HepG2 (cell line): ENCODE measurements at regions not wholly inside any gene's neighbourhood (a gene's known extent, or its start where the extent isn't known, plus 50 kb on each side); places are given as distances from the start of the nearest gene placed in this dataset.

Experiments
- ATAC-seq: fragments of 200-7000 bp; cut with Tn5 transposase; 3 replicates; pipeline ENCODE4 v1.9.1; 2020; ENCODE audit warnings: mild to moderate bottlenecking, moderate library complexity
- BruUV-seq: library from RNA; stranded (reverse); fragments of 400-500 nt; replicated peaks from 2 replicates; lab custom pipeline; 2021; lab: Mats Ljungman, UMichigan
- CTCF ChIA-PET: fragments of 300-600 bp; formaldehyde crosslinking; extraction: SDS; loops from one replicate; lab custom pipeline; 2021; ENCODE audit warnings: low total read pairs, inconsistent platforms, low intra/inter-chr PET ratio; lab: Yijun Ruan, JAX
- POLR2A ChIA-PET: fragments of 350-600 bp; sonication (Branson Sonifier 250); formaldehyde crosslinking; loops from one replicate; lab custom pipeline; 2020; ENCODE audit warnings: antibody characterized with exemption, inconsistent platforms; lab: Yijun Ruan, JAX
- DNase-seq: peaks from one replicate; pipeline ENCODE4 v3.0.0-alpha.2; 2015; ENCODE audit warnings: low spot score
- FAIRE-seq: peaks from 3 replicates; lab custom pipeline; 2011; peaks lifted over from hg19 to GRCh38; lab: Jason Lieb, UNC
- H2AFZ ChIP-seq: one replicate; pipeline ENCODE4 v1.6.1; 2011; ENCODE audit warnings: low read length, inconsistent platforms
- H3K27ac ChIP-seq: fragments of 300-600 bp; 3 replicates; pipeline ENCODE4 v1.8.0; 2011; ENCODE audit warnings: mixed run types, mild to moderate bottlenecking, mixed read lengths, low read length, inconsistent platforms; ENCODE audit not compliant: insufficient read depth; ENCODE audit errors: extremely low read length
- H3K27me3 ChIP-seq, 2 experiments: fragments of 200-600 bp in 1 of 2; 2 replicates in 1 of 2; 3 replicates in 1 of 2; pipeline versions ENCODE4 v1.6.0 to v1.8.0; 2011; ENCODE audit warnings: low read length in 2 of 2, mild to moderate bottlenecking in 2 of 2, moderate library complexity in 2 of 2, inconsistent platforms in 1 of 2; ENCODE audit not compliant: insufficient read depth in 2 of 2, control insufficient read depth in 1 of 2
- H3K36me3 ChIP-seq, 2 experiments: fragments of 200-600 bp in 1 of 2; replicated peaks in 1 of 2; 2 replicates in 1 of 2; 3 replicates in 1 of 2; pipeline versions ENCODE4 v1.5.1 to v1.8.0; 2011; ENCODE audit warnings: low read length in 2 of 2, inconsistent platforms in 1 of 2; ENCODE audit not compliant: insufficient read depth in 2 of 2, control insufficient read depth in 1 of 2
- H3K4me1 ChIP-seq: 2 replicates; pipeline ENCODE4 v1.5.1; 2012; ENCODE audit warnings: low read length, inconsistent platforms; ENCODE audit not compliant: insufficient read depth
- H3K4me2 ChIP-seq: 2 replicates; pipeline ENCODE4 v1.6.0; 2011; ENCODE audit warnings: low read depth, low read length, inconsistent platforms
- H3K4me3 ChIP-seq, 3 experiments: fragments of 200-600 bp in 1 of 3; sonication (generic), shearing (Covaris generic) in 1 of 3; replicated peaks in 1 of 3; 2 replicates each; pipeline ENCODE4 v1.5.1; 2011 to 2016; ENCODE audit warnings: low read length in 3 of 3, inconsistent platforms in 2 of 3, low read depth in 2 of 3, mild to moderate bottlenecking in 2 of 3, control low read depth in 1 of 3, mixed read lengths in 1 of 3; ENCODE audit not compliant: insufficient read depth in 1 of 3
- H3K79me2 ChIP-seq: one replicate; pipeline ENCODE4 v1.6.1; 2011; ENCODE audit warnings: low read length, inconsistent platforms; ENCODE audit not compliant: insufficient read depth
- H3K9ac ChIP-seq: 2 replicates; pipeline ENCODE4 v1.6.0; 2011; ENCODE audit warnings: mild to moderate bottlenecking, low read depth, low read length, inconsistent platforms; ENCODE audit not compliant: insufficient read depth
- H3K9me3 ChIP-seq: 2 replicates; pipeline ENCODE4 v1.5.1; 2012; ENCODE audit warnings: mild to moderate bottlenecking, low read length
- H4K20me1 ChIP-seq: 2 replicates; pipeline ENCODE4 v1.6.0; 2011; ENCODE audit warnings: inconsistent platforms, mild to moderate bottlenecking, low read length, moderate library complexity; ENCODE audit not compliant: insufficient read depth
- KDM6A ChIP-seq: IDR thresholded peaks from 2 replicates; pipeline ENCODE4 v1.6.1; 2016; ENCODE audit warnings: low read depth
- POLR2AphosphoS5 ChIP-seq: IDR thresholded peaks from 2 replicates; pipeline ENCODE4 v1.6.1; 2012; ENCODE audit warnings: low read depth, low read length
- SALL2 ChIP-seq: sonication (generic); formaldehyde crosslinking; IDR thresholded peaks from 2 replicates; pipeline ENCODE4 v1.8.1; 2023; ENCODE audit warnings: mild to moderate bottlenecking, missing genetic modification reagents, inconsistent platforms
- SP140L ChIP-seq: sonication (generic); formaldehyde crosslinking; IDR thresholded peaks from 2 replicates; pipeline ENCODE4 v1.4.0; 2020; ENCODE audit warnings: missing genetic modification reagents, borderline replicate concordance
- ZFP82 ChIP-seq: sonication (generic); formaldehyde crosslinking; IDR thresholded peaks from 2 replicates; pipeline ENCODE4 v1.5.1; 2020; ENCODE audit warnings: mild to moderate bottlenecking, missing genetic modification reagents, borderline replicate concordance
- ZZZ3 ChIP-seq: sonication (generic); formaldehyde crosslinking; IDR thresholded peaks from 2 replicates; pipeline ENCODE4 v1.4.0; 2020; ENCODE audit warnings: missing genetic modification reagents, mild to moderate bottlenecking, borderline replicate concordance
- WGBS: methylation state at CpG from one replicate; pipeline ENCODE4 v1.1.6; 2017; ENCODE audit warnings: low lambda C conversion rate; 5-methylcytosine and 5-hydroxymethylcytosine counted together
- in situ Hi-C: cut with HindIII; loops from 2 replicates; pipeline ENCODE4 v1.10.0; 2017; ENCODE audit warnings: low pct_unique_long_range_greater_than_20kb; ENCODE audit not compliant: extremely low pct_ligation_motif_present
- intact Hi-C: fragments of 100-400 bp; cut with micrococcal nuclease; formaldehyde crosslinking; loops from one replicate; pipeline ENCODE4 v1.10.0; 2022; ENCODE audit not compliant: unreplicated experiment
- TF ChIP-seq, protein P1 (sequence below): sonication (generic); formaldehyde crosslinking; IDR thresholded peaks from 2 replicates; pipeline ENCODE4 v1.4.0; 2020; ENCODE audit warnings: mild to moderate bottlenecking, low read depth, missing genetic modification reagents
- TF ChIP-seq, protein P2 (sequence below): sonication (generic); formaldehyde crosslinking; conservative IDR thresholded peaks from 2 replicates; pipeline ENCODE4 v1.8.0; 2022; ENCODE audit warnings: mild to moderate bottlenecking, moderate library complexity, missing genetic modification reagents

DNA sequence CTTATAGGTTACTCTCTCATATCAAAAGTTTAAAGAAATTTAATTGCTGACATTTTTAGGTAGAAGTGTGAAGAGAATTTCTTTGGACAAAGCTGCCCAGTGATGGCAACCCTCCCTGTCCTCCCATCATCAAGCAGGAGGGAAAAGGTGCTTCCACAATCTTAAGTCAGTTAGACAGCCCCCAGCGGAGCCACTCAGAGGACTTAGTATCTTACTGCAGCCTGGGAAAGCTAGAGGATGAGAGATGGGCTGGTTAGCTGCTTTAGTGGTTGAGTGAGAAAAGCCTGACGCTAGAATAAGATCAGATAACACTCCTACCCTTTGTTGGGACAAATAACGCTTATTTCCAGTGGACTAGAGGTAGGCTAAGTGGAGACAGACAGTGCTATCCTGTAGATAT lies 227.1 kb downstream of the RFPL4B start:
- Histone ChIP-seq H3K27me3 (no peaks in the 10 kb centered on the region), H2AFZ (no peak overlapping the region), H3K27ac (no peak overlapping the region), H3K79me2 (no peaks in the 10 kb centered on the region), H3K4me1 (no peaks in the 10 kb centered on the region), H3K4me3 (no peak overlapping the region), H3K4me2 (no peak overlapping the region), H3K36me3 (no peaks in the 10 kb centered on the region), H4K20me1 (no peaks in the 10 kb centered on the region), H3K9ac (no peak overlapping the region), H3K9me3 (no peaks in the 10 kb centered on the region)
- BruUV-seq = no TSS peak
- 4% methylated on average over 3 of the region's 3 CpGs for WGBS
- in situ Hi-C loops = no loop called here
- ATAC-seq = no peak; the same call in 2 of the 3 replicates
- no peak for FAIRE-seq
- no peak for DNase-seq
- TF ChIP-seq ZFP82 (no peak), ZZZ3 (no peak), SALL2 (CRISPR knock-in tag) (no peak), POLR2AphosphoS5 (no peak), SP140L (CRISPR knock-in tag) (no peak), KDM6A (no peak)
- TF ChIP-seq, protein P1, sequence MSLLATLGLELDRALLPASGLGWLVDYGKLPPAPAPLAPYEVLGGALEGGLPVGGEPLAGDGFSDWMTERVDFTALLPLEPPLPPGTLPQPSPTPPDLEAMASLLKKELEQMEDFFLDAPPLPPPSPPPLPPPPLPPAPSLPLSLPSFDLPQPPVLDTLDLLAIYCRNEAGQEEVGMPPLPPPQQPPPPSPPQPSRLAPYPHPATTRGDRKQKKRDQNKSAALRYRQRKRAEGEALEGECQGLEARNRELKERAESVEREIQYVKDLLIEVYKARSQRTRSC (CRISPR knock-in tag) = no peak
- TF ChIP-seq, protein P2, sequence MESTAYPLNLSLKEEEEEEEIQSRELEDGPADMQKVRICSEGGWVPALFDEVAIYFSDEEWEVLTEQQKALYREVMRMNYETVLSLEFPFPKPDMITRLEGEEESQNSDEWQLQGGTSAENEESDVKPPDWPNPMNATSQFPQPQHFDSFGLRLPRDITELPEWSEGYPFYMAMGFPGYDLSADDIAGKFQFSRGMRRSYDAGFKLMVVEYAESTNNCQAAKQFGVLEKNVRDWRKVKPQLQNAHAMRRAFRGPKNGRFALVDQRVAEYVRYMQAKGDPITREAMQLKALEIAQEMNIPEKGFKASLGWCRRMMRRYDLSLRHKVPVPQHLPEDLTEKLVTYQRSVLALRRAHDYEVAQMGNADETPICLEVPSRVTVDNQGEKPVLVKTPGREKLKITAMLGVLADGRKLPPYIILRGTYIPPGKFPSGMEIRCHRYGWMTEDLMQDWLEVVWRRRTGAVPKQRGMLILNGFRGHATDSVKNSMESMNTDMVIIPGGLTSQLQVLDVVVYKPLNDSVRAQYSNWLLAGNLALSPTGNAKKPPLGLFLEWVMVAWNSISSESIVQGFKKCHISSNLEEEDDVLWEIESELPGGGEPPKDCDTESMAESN = no peak
- intact Hi-C loops = no loop called here
- ChIA-PET CTCF (no interaction called here), POLR2A (no interaction called here)
